SU-DHL-6 (cell line): ENCODE measurements at regions not wholly inside any gene's neighbourhood (a gene's known extent, or its start where the extent isn't known, plus 50 kb on each side); places are given as distances from the start of the nearest gene placed in this dataset.

Experiments used
- H2AFZ ChIP-seq: fragments of 200-600 bp; sonication (generic); 2 replicates; pipeline ENCODE4 v1.6.1; 2014; ENCODE audit warnings: low read depth, mild to moderate bottlenecking, moderate library complexity, mixed read lengths, antibody characterized with exemption, low read length; ENCODE audit not compliant: severe bottlenecking
- H3F3A ChIP-seq: fragments of 200-600 bp; shearing (Covaris generic); 2 replicates; pipeline ENCODE4 v1.6.0; 2016; ENCODE audit warnings: antibody characterized with exemption, mild to moderate bottlenecking; ENCODE audit not compliant: insufficient read depth
- H3K27ac ChIP-seq: fragments of 200-600 bp; sonication (generic); 2 replicates; pipeline ENCODE4 v1.5.1; 2016; ENCODE audit warnings: low read depth, mild to moderate bottlenecking, low read length, moderate library complexity, mixed read lengths
- H3K27me3 ChIP-seq: fragments of 200-600 bp; sonication (generic), shearing (Covaris generic); 2 replicates; pipeline ENCODE4 v1.6.0; 2014; ENCODE audit warnings: mild to moderate bottlenecking, low read length
- H3K36me3 ChIP-seq: fragments of 200-600 bp; sonication (generic); 2 replicates; pipeline ENCODE4 v1.6.1; 2014; ENCODE audit warnings: mild to moderate bottlenecking, low read length, mixed read lengths
- H3K4me2 ChIP-seq: fragments of 300-600, 200-600 bp; shearing (Covaris generic), sonication (generic); 2 replicates; pipeline ENCODE4 v1.6.0; 2014; ENCODE audit warnings: low read length, low read depth, mild to moderate bottlenecking; ENCODE audit not compliant: poor library complexity, severe bottlenecking
- H3K4me3 ChIP-seq: fragments of 200-600 bp; sonication (generic); 2 replicates; pipeline ENCODE4 v1.5.1; 2014; ENCODE audit warnings: antibody characterized with exemption, low read length, mild to moderate bottlenecking, mixed read lengths; ENCODE audit not compliant: insufficient read depth, poor library complexity, severe bottlenecking
- H3K79me2 ChIP-seq: fragments of 200-600 bp; sonication (generic); 2 replicates; pipeline ENCODE4 v1.6.1; 2014; ENCODE audit warnings: mild to moderate bottlenecking, low read length, moderate library complexity; ENCODE audit not compliant: insufficient read depth
- H3K9ac ChIP-seq: fragments of 200-600 bp; sonication (generic); 2 replicates; pipeline ENCODE4 v1.7.0; 2014; ENCODE audit warnings: mild to moderate bottlenecking, low read length
- H3K9me2 ChIP-seq: fragments of 200-600 bp; sonication (generic); replicated peaks from 2 replicates; pipeline ENCODE4 v1.6.1; 2014; ENCODE audit warnings: low read length; ENCODE audit not compliant: insufficient read depth
- H3K9me3 ChIP-seq: fragments of 200-600 bp; sonication (generic); 2 replicates; pipeline ENCODE4 v1.6.1; 2014; ENCODE audit warnings: low read length, mixed read lengths; ENCODE audit not compliant: insufficient read depth
- H4K20me1 ChIP-seq: fragments of 200-600 bp; sonication (generic); 2 replicates; pipeline ENCODE4 v1.6.1; 2014; ENCODE audit warnings: low read depth, mild to moderate bottlenecking, antibody characterized with exemption, low read length, moderate library complexity, mixed read lengths
- EZH2phosphoT487 ChIP-seq: fragments of 200-600 bp; sonication (generic), shearing (Covaris generic); conservative IDR thresholded peaks from 2 replicates; pipeline ENCODE4 v1.6.1; 2018; ENCODE audit warnings: mild to moderate bottlenecking, antibody characterized with exemption, low read length, moderate library complexity, mixed read lengths
- TF ChIP-seq, protein P1 (sequence below): fragments of 200-600 bp; sonication (generic); IDR thresholded peaks from one replicate; pipeline ENCODE4 v1.5.1; 2017; ENCODE audit warnings: antibody characterized with exemption, mild to moderate bottlenecking, low read length, moderate library complexity; ENCODE audit not compliant: insufficient read depth, poor library complexity, severe bottlenecking

DNA sequence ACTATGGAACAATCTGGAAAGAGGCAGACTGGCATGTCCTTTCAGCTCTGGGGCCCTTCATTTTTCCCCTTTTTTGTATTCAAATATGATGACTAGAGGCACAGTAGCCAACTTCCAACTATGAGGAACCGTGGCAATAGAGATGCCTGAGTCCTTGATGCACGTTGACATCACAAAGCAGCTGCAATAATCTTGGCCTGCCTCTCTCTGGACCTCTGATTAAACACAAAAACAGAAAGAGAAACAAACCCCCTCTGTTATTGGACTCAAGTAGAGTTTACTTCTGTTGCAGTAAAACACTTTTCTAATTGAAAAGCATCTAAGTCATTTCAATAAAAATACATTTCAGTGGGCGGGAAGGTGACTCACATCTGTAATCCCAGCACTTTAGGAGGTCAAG is 122.2 kb upstream of the GRAMD2B start:
- Histone ChIP-seq H3K79me2 (no peaks in the 10 kb centered on the region), H3K27me3 (no peaks in the 10 kb centered on the region), H2AFZ (no peak overlapping the region), H3K4me3 (no peak overlapping the region), H3K27ac (no peak overlapping the region), H3K9me2 (no peaks in the 10 kb centered on the region), H4K20me1 (no peaks in the 10 kb centered on the region), H3K9ac (no peak overlapping the region), H3K9me3 (no peaks in the 10 kb centered on the region), H3K36me3 (no peaks in the 10 kb centered on the region), H3F3A (no peaks in the 10 kb centered on the region), H3K4me2 (no peak overlapping the region)
- TF ChIP-seq, protein P1, sequence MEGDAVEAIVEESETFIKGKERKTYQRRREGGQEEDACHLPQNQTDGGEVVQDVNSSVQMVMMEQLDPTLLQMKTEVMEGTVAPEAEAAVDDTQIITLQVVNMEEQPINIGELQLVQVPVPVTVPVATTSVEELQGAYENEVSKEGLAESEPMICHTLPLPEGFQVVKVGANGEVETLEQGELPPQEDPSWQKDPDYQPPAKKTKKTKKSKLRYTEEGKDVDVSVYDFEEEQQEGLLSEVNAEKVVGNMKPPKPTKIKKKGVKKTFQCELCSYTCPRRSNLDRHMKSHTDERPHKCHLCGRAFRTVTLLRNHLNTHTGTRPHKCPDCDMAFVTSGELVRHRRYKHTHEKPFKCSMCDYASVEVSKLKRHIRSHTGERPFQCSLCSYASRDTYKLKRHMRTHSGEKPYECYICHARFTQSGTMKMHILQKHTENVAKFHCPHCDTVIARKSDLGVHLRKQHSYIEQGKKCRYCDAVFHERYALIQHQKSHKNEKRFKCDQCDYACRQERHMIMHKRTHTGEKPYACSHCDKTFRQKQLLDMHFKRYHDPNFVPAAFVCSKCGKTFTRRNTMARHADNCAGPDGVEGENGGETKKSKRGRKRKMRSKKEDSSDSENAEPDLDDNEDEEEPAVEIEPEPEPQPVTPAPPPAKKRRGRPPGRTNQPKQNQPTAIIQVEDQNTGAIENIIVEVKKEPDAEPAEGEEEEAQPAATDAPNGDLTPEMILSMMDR = no peak
- no peak for TF ChIP-seq EZH2phosphoT487

DNA sequence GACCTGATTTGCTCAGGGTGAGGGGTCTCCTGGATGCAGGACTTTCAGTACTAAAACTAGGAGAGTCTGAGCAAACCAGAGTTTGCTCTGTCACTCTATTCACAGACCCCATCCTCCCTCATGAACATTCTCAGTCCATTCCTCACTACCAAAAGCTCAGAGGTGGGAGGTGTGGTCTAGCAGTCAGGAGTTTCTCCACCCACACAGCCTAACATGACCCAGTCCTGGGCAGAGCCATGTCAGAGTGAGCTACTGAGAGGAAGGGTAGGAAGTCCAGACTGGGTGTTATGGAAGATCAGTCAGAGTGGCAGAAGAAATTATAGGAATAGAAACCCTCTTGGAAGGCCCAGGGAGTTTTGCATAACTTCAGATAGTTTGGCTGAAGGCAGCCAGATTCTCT is 113.3 kb upstream of the GRAMD2B start:
- Histone ChIP-seq H3K9me3 (no peaks in the 10 kb centered on the region), H3F3A (no peaks in the 10 kb centered on the region), H3K27me3 (no peaks in the 10 kb centered on the region), H4K20me1 (no peaks in the 10 kb centered on the region), H2AFZ (no peak overlapping the region), H3K4me3 (no peak overlapping the region), H3K79me2 (no peaks in the 10 kb centered on the region), H3K4me2 (no peak overlapping the region), H3K9ac (no peak overlapping the region), H3K36me3 (no peaks in the 10 kb centered on the region), H3K9me2 (no peaks in the 10 kb centered on the region), H3K27ac (no peak overlapping the region)
- no peak for TF ChIP-seq EZH2phosphoT487
- TF ChIP-seq, protein P1 = no peak

DNA sequence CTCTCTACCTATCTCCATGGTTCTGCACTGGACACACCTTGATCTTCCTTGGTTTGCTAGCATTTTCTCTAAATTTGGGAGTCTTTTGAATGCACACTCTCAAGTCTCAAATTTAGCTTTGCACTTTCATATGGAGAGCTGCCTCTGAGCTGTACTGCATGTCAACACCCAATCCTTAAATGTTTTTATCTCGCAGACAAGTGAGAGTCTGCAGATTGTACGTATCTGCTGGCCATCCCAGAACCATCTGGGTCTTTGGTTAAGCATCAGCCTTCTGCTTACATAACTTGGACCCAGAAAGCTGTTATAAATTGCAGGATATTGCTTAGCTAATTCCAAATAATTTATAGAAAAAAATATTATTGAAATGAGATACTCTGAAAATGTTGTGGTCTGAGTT is 111.4 kb upstream of the GRAMD2B start:
- Histone ChIP-seq H3K9me2 (no peaks in the 10 kb centered on the region), H3F3A (no peaks in the 10 kb centered on the region), H3K9ac (no peak overlapping the region), H3K9me3 (no peaks in the 10 kb centered on the region), H3K27ac (no peak overlapping the region), H2AFZ (no peak overlapping the region), H4K20me1 (no peaks in the 10 kb centered on the region), H3K4me3 (no peak overlapping the region), H3K27me3 (no peaks in the 10 kb centered on the region), H3K36me3 (no peaks in the 10 kb centered on the region), H3K79me2 (no peaks in the 10 kb centered on the region), H3K4me2 (no peak overlapping the region)
- TF ChIP-seq, protein P1 = no peak
- TF ChIP-seq EZH2phosphoT487 = no peak
